GM12865 (cell line): ENCODE measurements at regions not wholly inside any gene's neighbourhood (a gene's known extent, or its start where the extent isn't known, plus 50 kb on each side); places are given as distances from the start of the nearest gene placed in this dataset.

ENCODE experiments used
- DNase-seq: peaks from one replicate; pipeline ENCODE4 v3.0.0; 2010; ENCODE audit warnings: low read depth
- H3K4me3 ChIP-seq: 2 replicates; pipeline ENCODE4 v1.5.1; 2011; ENCODE audit warnings: mild to moderate bottlenecking, low read depth, low read length, control low read depth
- CTCF ChIP-seq: IDR thresholded peaks from 2 replicates; pipeline ENCODE4 v1.5.1; 2011; ENCODE audit warnings: low read length, control low read depth, low read depth, inconsistent platforms; ENCODE audit not compliant: insufficient read depth; ENCODE audit errors: missing control alignments

GRCh38 chr10:47206449-47207280 lies 93.3 kb upstream of the GDF10 start:
- no peak overlapping the region for H3K4me3 ChIP-seq
- TF ChIP-seq CTCF: no peak
- no peak for DNase-seq

- no peak for DNase-seq
- no peak overlapping the region for H3K4me3 ChIP-seq
- no peak for TF ChIP-seq CTCF
Observed at GRCh38 chr10:47207281-47207615, 92.7 kb upstream of the GDF10 start.

GRCh38 chr10:47207894-47208469 lies 92.0 kb upstream of the GDF10 start:
- no peak for TF ChIP-seq CTCF
- no peak overlapping the region for H3K4me3 ChIP-seq
- no peak for DNase-seq

GRCh38 chr10:47209466-47209865 lies 90.5 kb upstream of the GDF10 start:
- TF ChIP-seq CTCF: no peak
- H3K4me3 ChIP-seq: no peak overlapping the region
- no peak for DNase-seq

GRCh38 chr10:47214520-47214919 lies 85.5 kb upstream of the GDF10 start:
- DNase-seq: no peak
- TF ChIP-seq CTCF: no peak
- H3K4me3 ChIP-seq: no peak overlapping the region

GRCh38 chr10:47217113-47217512 lies 82.9 kb upstream of the GDF10 start:
- DNase-seq: no peak
- TF ChIP-seq CTCF: no peak
- H3K4me3 ChIP-seq: no peak overlapping the region

GRCh38 chr10:47218803-47219202 lies 81.2 kb upstream of the GDF10 start:
- no peak for TF ChIP-seq CTCF
- no peak overlapping the region for H3K4me3 ChIP-seq
- no peak for DNase-seq
